CD8-positive, alpha-beta memory T cell (primary cell): ENCODE measurements at regions not wholly inside any gene's neighbourhood (a gene's known extent, or its start where the extent isn't known, plus 50 kb on each side); places are given as distances from the start of the nearest gene placed in this dataset.

Experiments
- CTCF ChIA-PET: fragments of 350-600 bp; sonication (Branson Sonifier 250); formaldehyde crosslinking; loops from one replicate; lab custom pipeline; 2021; ENCODE audit warnings: antibody characterized with exemption; lab: Charles Lee
- POLR2A ChIA-PET: fragments of 350-600 bp; sonication (Branson Sonifier 250); formaldehyde crosslinking; loops from one replicate; lab custom pipeline; 2021; ENCODE audit warnings: antibody characterized with exemption; lab: Charles Lee
- DNase-seq, 5 donors: peaks; one replicate each; pipeline versions ENCODE4 v3.0.0 to v3.0.0-alpha.2; 2020 to 2022; ENCODE audit warnings: mixed read lengths in 1 of 5
- H3K27ac ChIP-seq: one replicate; pipeline ENCODE4 v1.7.0; 2013; ENCODE audit warnings: low read depth, mild to moderate bottlenecking, low read length, moderate library complexity
- H3K27me3 ChIP-seq: 2 replicates; pipeline ENCODE4 v1.7.0; 2013; ENCODE audit warnings: low read length, mild to moderate bottlenecking; ENCODE audit not compliant: insufficient read depth, poor library complexity, severe bottlenecking
- H3K36me3 ChIP-seq: 2 replicates; pipeline ENCODE4 v1.7.0; 2013; ENCODE audit warnings: mild to moderate bottlenecking, low read length, moderate library complexity; ENCODE audit not compliant: insufficient read depth
- H3K4me1 ChIP-seq: 2 replicates; pipeline ENCODE4 v1.7.0; 2013; ENCODE audit warnings: mild to moderate bottlenecking, low read length, moderate library complexity; ENCODE audit not compliant: insufficient read depth
- H3K4me3 ChIP-seq: 2 replicates; pipeline ENCODE4 v1.7.0; 2013; ENCODE audit warnings: mild to moderate bottlenecking, low read length
- H3K9me3 ChIP-seq: 2 replicates; pipeline ENCODE4 v1.7.0; 2013; ENCODE audit warnings: mild to moderate bottlenecking, low read length
- H3K27ac Mint-ChIP-seq, 8 donors: one replicate each; pipeline ENCODE4 v1.8.0; 2020 to 2021; ENCODE audit warnings: mixed read lengths in 8 of 8, mild to moderate bottlenecking in 6 of 8, inconsistent platforms in 3 of 8, moderate library complexity in 3 of 8
- H3K27me3 Mint-ChIP-seq, 2 donors: one replicate each; pipeline ENCODE4 v1.8.0; 2020 to 2021; ENCODE audit warnings: mixed read lengths in 2 of 2, mild to moderate bottlenecking in 1 of 2, moderate library complexity in 1 of 2
- H3K36me3 Mint-ChIP-seq, 3 donors: one replicate each; pipeline ENCODE4 v1.8.0; 2020 to 2021; ENCODE audit warnings: mixed read lengths in 3 of 3, inconsistent platforms in 1 of 3, mild to moderate bottlenecking in 1 of 3
- H3K4me1 Mint-ChIP-seq, 3 donors: one replicate each; pipeline ENCODE4 v1.8.0; 2020 to 2021; ENCODE audit warnings: mixed read lengths in 3 of 3, inconsistent platforms in 1 of 3, mild to moderate bottlenecking in 1 of 3
- H3K4me3 Mint-ChIP-seq, 7 donors: one replicate each; pipeline ENCODE4 v1.8.0; 2020 to 2021; ENCODE audit warnings: mixed read lengths in 7 of 7, mild to moderate bottlenecking in 6 of 7, moderate library complexity in 4 of 7, inconsistent platforms in 2 of 7
- H3K9me3 Mint-ChIP-seq, 5 donors: one replicate each; pipeline ENCODE4 v1.8.0; 2020 to 2022; ENCODE audit warnings: mixed read lengths in 5 of 5, mild to moderate bottlenecking in 3 of 5, moderate library complexity in 2 of 5, inconsistent platforms in 1 of 5

GRCh38 chr16:52751035-52751434, 204.1 kb upstream of the TOX3 start:
- Mint-ChIP-seq H3K4me1 (no peaks in the 10 kb centered on the region), H3K27ac (no peak overlapping the region)
- POLR2A ChIA-PET, result no interaction called here

GRCh38 chr16:52748741-52749140, 201.8 kb upstream of the TOX3 start:
- no peak overlapping the region for H3K27ac ChIP-seq
- Mint-ChIP-seq H3K9me3 (peaks cover 0 to 2% (median 0%) of the 10 kb centered on the region in 5 donors), H3K4me1 (no peaks in the 10 kb centered on the region), H3K27ac (no peak overlapping the region), H3K4me3 (no peak overlapping the region), H3K36me3 (no peaks in the 10 kb centered on the region), H3K27me3 (no peaks in the 10 kb centered on the region)
- no peaks in the 10 kb centered on the region for H3K36me3 ChIP-seq
- POLR2A ChIA-PET, result no interaction called here
- no peaks in the 10 kb centered on the region for H3K27me3 ChIP-seq
- no peak overlapping the region for H3K4me3 ChIP-seq
- no peaks in the 10 kb centered on the region for H3K4me1 ChIP-seq
- CTCF ChIA-PET, result no interaction called here
- no peak for DNase-seq
- H3K9me3 ChIP-seq, result no peaks in the 10 kb centered on the region

More at GRCh38 chr16:52751035-52751434, 204.1 kb upstream of the TOX3 start:
- DNase-seq, result no peak
- Histone ChIP-seq H3K4me3 (no peak overlapping the region), H3K36me3 (no peaks in the 10 kb centered on the region), H3K4me1 (no peaks in the 10 kb centered on the region), H3K27ac (no peak overlapping the region), H3K9me3 (no peaks in the 10 kb centered on the region), H3K27me3 (no peaks in the 10 kb centered on the region)
- Mint-ChIP-seq H3K9me3 (peaks cover 0 to 2% (median 0%) of the 10 kb centered on the region in 5 donors), H3K36me3 (no peaks in the 10 kb centered on the region), H3K4me3 (no peak overlapping the region), H3K27me3 (no peaks in the 10 kb centered on the region)
- CTCF ChIA-PET, result no interaction called here

DNA sequence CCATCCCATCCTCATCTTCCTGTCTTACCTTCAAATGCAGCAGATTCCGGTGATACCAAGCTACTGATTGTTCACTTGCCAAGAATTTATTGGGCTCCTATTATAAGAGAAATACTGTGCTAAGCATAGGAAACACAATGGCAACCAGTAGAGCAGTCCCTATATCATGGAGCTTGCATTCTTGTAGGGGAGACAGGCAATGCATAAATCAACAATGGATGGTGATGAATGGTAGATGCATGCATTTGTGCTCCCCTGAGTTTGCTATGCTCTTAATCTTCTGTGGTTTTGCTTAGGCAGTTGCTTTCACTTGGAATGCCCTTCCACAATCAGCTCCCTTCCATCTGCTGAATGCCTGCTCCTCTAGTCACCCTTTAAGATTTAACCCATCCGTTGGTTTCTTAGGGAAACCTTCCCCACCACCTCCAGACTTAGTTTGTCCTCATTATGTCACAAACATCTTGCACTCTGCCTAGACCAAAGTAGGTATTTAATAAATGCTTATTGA, 200.2 kb upstream of the TOX3 start:
- Mint-ChIP-seq H3K36me3 (no peaks in the 10 kb centered on the region), H3K4me3 (no peak overlapping the region), H3K27me3 (no peaks in the 10 kb centered on the region), H3K9me3 (peaks cover 0 to 2% (median 0%) of the 10 kb centered on the region in 5 donors), H3K4me1 (no peaks in the 10 kb centered on the region), H3K27ac (no peak overlapping the region)
- H3K9me3 ChIP-seq, result no peaks in the 10 kb centered on the region
- no peak overlapping the region for H3K27ac ChIP-seq
- H3K27me3 ChIP-seq, result no peaks in the 10 kb centered on the region
- ChIA-PET POLR2A (no interaction called here), CTCF (no interaction called here)
- no peaks in the 10 kb centered on the region for H3K4me1 ChIP-seq
- DNase-seq, result no peak
- H3K4me3 ChIP-seq, result no peak overlapping the region
- H3K36me3 ChIP-seq, result no peaks in the 10 kb centered on the region

GRCh38 chr16:52743707-52744106, 196.8 kb upstream of the TOX3 start:
- no peaks in the 10 kb centered on the region for H3K27me3 Mint-ChIP-seq
- peaks cover 0 to 1% (median 0%) of the 10 kb centered on the region in 3 donors for H3K36me3 Mint-ChIP-seq
- Histone ChIP-seq H3K4me3 (no peak overlapping the region), H3K9me3 (no peaks in the 10 kb centered on the region), H3K27ac (no peak overlapping the region), H3K4me1 (no peaks in the 10 kb centered on the region), H3K36me3 (no peaks in the 10 kb centered on the region), H3K27me3 (no peaks in the 10 kb centered on the region)
- no peaks in the 10 kb centered on the region for H3K9me3 Mint-ChIP-seq
- H3K27ac Mint-ChIP-seq, result no peak overlapping the region
- no peaks in the 10 kb centered on the region for H3K4me1 Mint-ChIP-seq
- POLR2A ChIA-PET, result no interaction called here
- no peak for DNase-seq
- CTCF ChIA-PET, result no interaction called here
- H3K4me3 Mint-ChIP-seq, result no peak overlapping the region

- H3K27ac ChIP-seq, result no peak overlapping the region
- H3K36me3 ChIP-seq, result no peaks in the 10 kb centered on the region
- H3K4me1 Mint-ChIP-seq, result no peaks in the 10 kb centered on the region
- H3K27me3 ChIP-seq, result no peaks in the 10 kb centered on the region
- H3K27ac Mint-ChIP-seq, result no peak overlapping the region
- DNase-seq, result no peak
- H3K4me3 Mint-ChIP-seq, result no peak overlapping the region
- peaks cover 0 to 1% (median 0%) of the 10 kb centered on the region in 3 donors for H3K36me3 Mint-ChIP-seq
- H3K9me3 ChIP-seq, result no peaks in the 10 kb centered on the region
- CTCF ChIA-PET, result no interaction called here
- H3K4me1 ChIP-seq, result no peaks in the 10 kb centered on the region
- H3K4me3 ChIP-seq, result no peak overlapping the region
- H3K27me3 Mint-ChIP-seq, result no peaks in the 10 kb centered on the region
- POLR2A ChIA-PET, result no interaction called here
- no peaks in the 10 kb centered on the region for H3K9me3 Mint-ChIP-seq
These were observed 195.7 kb upstream of the TOX3 start for GRCh38 chr16:52742608-52743170.

DNA sequence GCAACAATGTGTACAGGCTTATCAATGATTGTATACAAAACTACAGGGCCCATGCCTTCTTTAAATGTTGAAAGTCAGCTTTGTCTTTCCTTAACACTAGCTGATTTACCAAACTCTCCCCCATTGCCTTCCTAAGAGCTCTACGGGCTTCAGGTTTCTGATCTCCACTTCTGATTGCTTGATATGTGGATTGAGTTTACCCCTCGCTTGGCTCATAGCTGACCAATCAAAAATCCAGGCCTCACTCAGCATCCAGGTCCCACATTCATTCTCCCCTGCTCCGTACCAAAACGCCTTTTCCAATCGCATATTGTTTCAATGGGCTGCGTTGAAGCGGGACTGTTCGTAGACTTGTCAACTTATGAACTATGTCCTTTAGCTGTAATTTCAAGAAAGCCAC, 195.1 kb upstream of the TOX3 start:
- Histone ChIP-seq H3K27me3 (no peaks in the 10 kb centered on the region), H3K9me3 (no peaks in the 10 kb centered on the region), H3K36me3 (no peaks in the 10 kb centered on the region), H3K4me1 (no peaks in the 10 kb centered on the region), H3K4me3 (no peak overlapping the region), H3K27ac (no peak overlapping the region)
- CTCF ChIA-PET, result no interaction called here
- H3K4me3 Mint-ChIP-seq, result no peak overlapping the region
- no peak for DNase-seq
- POLR2A ChIA-PET, result no interaction called here
- H3K9me3 Mint-ChIP-seq, result no peaks in the 10 kb centered on the region
- H3K27ac Mint-ChIP-seq, result no peak overlapping the region
- H3K4me1 Mint-ChIP-seq, result no peaks in the 10 kb centered on the region
- no peaks in the 10 kb centered on the region for H3K27me3 Mint-ChIP-seq
- H3K36me3 Mint-ChIP-seq, result peaks cover 0 to 1% (median 0%) of the 10 kb centered on the region in 3 donors

GRCh38 chr16:52741351-52741750, 194.4 kb upstream of the TOX3 start:
- H3K4me1 ChIP-seq, result no peaks in the 10 kb centered on the region
- Mint-ChIP-seq H3K27ac (no peak overlapping the region), H3K27me3 (no peaks in the 10 kb centered on the region), H3K36me3 (peaks cover 0 to 1% (median 0%) of the 10 kb centered on the region in 3 donors), H3K4me3 (no peak overlapping the region), H3K4me1 (no peaks in the 10 kb centered on the region), H3K9me3 (no peaks in the 10 kb centered on the region)
- ChIA-PET CTCF (no interaction called here), POLR2A (no interaction called here)
- no peak overlapping the region for H3K27ac ChIP-seq
- no peak for DNase-seq
- H3K36me3 ChIP-seq, result no peaks in the 10 kb centered on the region
- no peaks in the 10 kb centered on the region for H3K27me3 ChIP-seq
- no peaks in the 10 kb centered on the region for H3K9me3 ChIP-seq
- no peak overlapping the region for H3K4me3 ChIP-seq

GRCh38 chr16:52740766-52741165, 193.8 kb upstream of the TOX3 start:
- no peak overlapping the region for H3K4me3 ChIP-seq
- Mint-ChIP-seq H3K9me3 (no peaks in the 10 kb centered on the region), H3K4me3 (no peak overlapping the region), H3K27me3 (no peaks in the 10 kb centered on the region), H3K27ac (no peak overlapping the region), H3K4me1 (no peaks in the 10 kb centered on the region), H3K36me3 (peaks cover 0 to 1% (median 0%) of the 10 kb centered on the region in 3 donors)
- ChIA-PET POLR2A (no interaction called here), CTCF (no interaction called here)
- no peaks in the 10 kb centered on the region for H3K4me1 ChIP-seq
- H3K9me3 ChIP-seq, result no peaks in the 10 kb centered on the region
- H3K27ac ChIP-seq, result no peak overlapping the region
- H3K36me3 ChIP-seq, result no peaks in the 10 kb centered on the region
- DNase-seq, result no peak
- no peaks in the 10 kb centered on the region for H3K27me3 ChIP-seq
